GM18520 (cell line): ENCODE measurements at regions not wholly inside any gene's neighbourhood (a gene's known extent, or its start where the extent isn't known, plus 50 kb on each side); places are given as distances from the start of the nearest gene placed in this dataset.

Source experiments
- ATAC-seq: cut with Tn5 transposase; IDR thresholded peaks from one replicate; pipeline ENCODE4 v1.9.1; 2021; ENCODE audit not compliant: unreplicated experiment

DNA sequence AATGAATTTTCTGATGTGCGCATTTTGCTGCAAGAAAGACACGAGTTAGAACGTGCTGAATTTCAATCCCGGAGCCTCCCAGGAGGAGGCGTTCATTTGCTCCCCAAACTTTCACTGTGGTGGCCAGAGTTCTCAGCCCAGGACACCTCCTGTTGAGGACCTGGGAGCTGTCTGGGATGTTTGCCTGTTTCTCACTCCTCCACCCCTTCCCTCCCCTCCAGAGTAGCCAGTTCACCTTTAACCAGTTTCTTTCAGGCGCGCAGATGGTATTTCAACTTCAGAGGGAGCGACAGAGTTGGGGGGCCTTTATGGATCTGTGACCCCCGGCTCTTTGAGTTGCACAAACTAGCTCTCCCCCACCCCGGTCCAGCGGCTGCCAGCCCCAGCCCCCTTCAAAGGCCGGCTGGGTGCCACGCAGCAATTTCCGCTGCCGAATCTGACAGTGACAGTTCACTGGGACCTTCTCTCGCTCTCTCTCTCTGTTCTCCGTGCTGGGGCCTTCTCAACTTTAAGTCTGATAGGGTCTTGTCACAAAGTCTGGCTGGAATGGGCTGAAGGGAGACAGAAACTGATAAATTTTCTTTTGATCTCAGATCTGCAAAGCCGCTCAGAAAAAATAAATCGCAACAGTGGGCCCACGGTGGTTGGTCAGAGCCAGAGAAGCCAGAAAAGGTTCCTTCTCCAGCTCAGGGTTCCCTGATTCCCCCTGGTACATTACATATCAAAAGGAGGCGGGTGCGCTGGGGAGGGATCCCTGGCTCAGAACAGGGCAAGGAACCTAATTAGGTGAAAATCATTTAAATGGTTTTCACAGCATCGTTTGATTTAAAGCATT is 100.0 kb upstream of the STX18 start:
- no peak for ATAC-seq

DNA sequence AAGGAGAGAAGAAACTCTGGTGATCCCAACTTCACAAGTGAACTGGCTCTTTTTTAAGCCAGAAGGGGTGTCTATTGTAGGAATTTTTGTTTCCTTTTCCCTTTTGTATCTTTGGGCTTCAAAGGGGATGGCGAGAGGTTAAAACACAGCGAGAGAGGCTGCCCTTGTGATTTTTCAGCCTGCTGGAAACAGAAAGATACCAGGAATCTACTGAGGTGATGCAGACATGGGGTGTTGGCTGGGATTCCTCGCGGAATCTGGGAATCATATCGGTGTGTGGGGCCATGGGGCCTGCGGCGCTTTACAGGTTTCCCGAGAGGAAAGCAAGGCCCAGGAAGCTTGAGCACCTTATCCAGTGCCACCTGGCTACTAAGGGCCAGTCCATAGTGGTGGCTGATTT is 99.4 kb upstream of the STX18 start:
- no peak for ATAC-seq

DNA sequence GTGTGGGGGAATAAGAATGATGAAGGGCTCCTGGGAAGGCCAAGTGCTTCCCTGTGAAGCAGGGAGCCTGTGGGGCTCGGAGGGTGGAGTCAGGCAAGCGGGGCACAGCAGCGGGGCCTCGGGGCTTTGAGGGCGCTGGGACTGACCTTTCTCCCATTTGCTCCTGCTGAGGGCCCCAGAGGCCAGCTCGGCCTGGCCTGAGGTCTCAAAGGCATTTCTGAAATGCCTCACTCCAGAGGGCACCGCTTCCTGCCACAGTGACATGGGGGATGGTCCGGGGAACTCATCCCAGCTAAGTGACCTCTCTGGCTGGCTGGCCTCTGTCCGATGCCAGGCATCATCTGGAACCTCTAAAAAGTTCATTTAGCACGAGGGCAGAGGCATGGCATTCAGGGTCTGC is 98.8 kb upstream of the STX18 start:
- ATAC-seq: no peak

DNA sequence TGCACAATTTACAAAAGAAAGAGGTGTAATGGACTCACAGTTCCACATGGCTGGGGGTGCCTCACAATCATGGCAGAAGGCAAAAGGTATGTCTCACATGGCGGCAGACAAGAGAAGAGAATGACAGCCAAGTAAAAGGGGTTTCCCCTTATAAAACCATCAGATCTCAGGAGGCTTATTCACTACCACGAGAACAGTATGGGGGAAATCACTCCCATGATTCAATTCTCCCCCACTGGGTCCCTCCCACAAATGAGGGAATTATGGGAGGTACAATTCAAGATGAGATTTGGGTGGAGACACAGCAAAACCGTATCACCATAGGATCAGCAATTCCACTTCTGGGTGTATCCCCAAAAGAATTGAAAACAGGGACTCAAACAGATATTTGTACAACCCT is 97.5 kb upstream of the STX18 start:
- ATAC-seq: no peak

DNA sequence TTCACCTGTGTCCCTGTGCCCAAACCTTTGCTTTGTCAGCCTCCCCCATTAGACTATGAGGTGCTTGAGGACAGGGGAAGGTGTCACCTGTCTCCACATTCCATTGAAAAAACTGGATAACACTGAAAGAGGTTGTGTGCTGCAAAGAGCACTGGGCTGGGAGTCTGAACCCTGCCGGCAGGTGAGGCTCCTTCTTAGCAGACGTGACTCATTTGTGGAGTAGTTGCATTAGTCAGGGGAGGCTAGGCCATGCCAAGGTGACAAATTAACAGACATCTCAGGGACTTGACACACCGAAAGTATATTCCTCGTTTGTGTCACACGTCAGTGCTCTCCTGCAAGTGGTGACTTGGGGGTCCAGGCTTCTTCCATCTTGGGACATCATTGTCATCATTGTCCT is 95.9 kb upstream of the STX18 start:
- no peak for ATAC-seq

DNA sequence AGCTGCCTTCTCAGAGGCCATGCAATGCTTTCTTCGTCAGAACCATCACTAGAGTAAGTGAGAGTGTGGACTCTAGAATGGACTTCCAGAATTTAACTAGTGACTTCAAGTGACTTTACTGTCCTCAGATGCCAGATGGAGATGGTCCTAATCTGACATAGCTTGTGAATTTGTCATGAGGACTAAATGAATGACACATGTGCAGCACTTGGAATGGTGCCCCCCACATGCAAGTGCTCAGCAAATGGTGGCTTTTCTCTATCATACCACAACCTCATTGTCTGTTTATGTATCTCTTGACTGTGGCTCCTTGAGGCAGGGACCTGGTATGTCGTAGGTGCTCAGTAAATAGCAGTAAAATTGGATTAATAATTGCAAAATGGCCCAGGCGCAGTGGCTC is 91.6 kb upstream of the STX18 start:
- ATAC-seq: no peak

DNA sequence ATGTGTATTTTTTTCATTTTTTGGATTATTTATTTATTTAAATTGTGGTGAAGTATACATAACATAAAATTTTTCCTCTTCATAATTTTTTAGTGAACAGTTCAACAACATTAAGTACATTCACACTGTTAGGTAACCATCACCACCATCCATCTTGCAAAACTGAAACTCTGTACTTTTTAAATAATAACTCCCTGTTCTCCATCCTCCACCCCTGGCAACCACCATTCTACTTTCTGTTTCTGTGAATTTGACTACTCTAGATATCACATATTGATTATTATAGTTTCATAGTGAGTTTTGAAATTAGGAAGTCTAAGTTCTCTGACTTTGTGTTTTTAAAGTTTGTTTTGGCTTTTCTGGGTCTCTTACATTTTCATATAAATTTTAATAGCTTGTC is 89.3 kb upstream of the STX18 start:
- peak; percentile 79 for ATAC-seq

DNA sequence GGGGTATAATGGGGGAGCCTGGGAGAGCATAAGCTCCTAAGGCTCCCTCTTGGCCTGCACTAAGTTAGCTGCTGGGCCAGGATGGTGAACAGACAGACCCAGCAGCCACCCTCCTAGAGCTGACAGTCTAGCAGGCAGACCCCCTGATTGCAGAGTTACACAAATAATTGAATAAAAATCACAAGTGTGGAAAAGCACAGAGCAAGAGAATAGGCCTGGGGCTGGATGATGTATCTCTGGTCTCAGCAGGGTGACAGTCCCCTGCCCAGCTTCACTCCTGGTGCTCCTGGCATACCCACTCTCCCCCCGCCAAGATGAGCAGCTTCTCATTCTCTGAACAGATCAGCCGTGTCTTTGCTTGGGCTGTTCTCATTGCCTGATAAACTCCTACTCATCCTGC is 86.1 kb upstream of the STX18 start:
- ATAC-seq: no peak

DNA sequence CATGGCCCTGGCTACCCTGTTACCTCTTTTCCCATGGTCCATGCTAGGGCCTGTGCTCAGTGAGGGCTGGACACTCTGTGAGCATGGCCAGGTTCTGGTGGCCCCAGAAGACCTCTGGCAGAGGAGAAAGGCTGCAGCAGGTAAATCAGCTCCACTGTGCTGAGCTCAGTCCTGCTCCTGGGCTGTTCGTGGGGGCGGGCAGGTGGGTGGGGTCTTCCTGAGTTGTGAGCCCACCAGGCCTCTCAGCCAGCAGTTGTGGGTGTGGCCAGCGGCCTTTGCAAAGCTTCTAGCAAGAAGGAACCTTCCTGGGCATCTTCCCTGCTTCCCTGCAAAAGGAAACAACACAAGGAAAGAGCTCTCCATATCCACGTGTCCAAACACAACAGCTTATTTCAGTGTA is 85.3 kb upstream of the STX18 start:
- ATAC-seq: no peak

DNA sequence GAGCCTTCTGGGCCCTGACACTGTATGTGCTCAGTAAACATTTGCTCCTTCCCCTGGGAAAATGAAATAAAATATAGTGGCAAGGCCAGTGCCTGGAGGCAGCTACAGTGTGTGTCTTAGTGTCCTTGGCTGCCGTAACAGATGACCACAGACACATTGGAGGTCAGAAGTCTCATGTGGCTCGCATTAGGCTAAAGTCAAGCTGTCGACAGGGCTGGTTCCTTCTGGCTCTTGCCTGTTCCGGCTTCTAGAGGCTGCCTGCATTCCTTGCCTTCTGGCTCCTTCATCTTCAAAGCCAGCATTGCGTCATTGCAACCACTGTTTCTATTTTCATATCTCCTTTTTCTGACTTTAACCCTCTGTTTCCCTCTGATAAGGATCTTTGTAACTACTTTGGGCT is 83.6 kb upstream of the STX18 start:
- ATAC-seq: no peak

DNA sequence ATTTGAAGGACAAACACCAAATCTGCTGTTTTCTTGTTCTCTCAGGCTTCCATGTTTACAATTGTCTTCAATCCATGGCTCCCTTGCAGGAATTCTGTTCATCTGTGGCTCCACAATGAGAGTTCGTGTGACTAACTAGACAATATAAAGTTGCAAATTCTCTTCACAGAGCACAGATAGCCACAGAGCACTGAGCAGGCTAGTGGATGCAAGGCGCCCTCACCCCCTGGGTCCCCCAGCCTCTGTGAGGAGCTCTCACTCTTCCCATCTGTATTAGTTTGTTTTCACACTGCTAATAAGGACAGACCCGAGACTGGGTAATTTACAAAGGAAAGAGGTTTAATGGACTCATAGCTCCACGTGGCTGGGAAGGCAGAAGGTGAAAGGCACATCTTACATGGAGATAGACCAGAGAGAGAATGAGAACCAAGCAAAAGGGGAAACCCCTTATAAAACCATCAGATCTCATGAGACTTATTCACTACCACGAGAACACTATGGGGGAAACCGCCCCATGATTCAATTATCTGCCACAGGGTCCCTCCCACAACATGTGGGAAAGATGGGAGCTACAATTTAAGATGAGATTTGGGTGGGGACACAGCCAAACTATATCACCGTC is 82.5 kb upstream of the STX18 start:
- ATAC-seq: no peak

DNA sequence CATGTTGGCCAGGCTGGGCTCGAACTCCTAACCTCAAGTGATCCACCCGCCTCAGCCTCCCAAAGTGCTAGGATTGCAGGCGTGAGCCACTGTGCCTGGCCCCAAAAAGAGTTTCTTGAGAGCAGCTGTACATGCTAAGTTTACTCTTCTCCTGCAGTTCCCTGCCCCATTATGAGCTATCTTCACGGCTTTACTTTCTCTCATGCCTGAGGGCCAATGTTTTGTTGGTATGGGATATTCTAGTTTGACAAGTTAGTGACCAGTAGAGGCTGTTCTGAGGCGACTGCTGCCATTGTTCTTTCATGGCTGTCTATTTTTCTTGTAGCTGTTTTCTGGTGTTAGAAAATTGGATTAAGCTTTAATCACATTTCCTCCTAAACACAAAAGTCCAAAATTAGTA is 78.0 kb upstream of the STX18 start:
- no peak for ATAC-seq

DNA sequence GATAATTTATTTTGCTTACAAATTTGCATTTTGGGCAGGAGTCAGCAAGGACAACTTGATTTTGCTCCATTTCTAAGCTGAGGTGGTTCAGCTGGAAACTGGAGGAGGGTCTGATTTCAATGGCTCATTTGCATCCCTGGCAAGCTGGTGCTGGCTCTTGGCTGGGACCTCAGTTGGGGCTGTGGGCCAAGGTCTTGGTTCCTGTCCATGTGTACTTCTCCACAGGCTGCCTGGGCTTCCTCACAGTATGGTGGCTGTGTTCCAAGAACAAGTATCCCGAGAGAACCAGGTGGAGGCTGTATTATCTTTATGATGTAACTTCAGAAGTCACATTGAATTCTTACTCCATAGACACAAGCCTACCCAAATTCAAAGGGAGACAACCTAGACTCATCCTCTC is 77.0 kb upstream of the STX18 start:
- no peak for ATAC-seq

DNA sequence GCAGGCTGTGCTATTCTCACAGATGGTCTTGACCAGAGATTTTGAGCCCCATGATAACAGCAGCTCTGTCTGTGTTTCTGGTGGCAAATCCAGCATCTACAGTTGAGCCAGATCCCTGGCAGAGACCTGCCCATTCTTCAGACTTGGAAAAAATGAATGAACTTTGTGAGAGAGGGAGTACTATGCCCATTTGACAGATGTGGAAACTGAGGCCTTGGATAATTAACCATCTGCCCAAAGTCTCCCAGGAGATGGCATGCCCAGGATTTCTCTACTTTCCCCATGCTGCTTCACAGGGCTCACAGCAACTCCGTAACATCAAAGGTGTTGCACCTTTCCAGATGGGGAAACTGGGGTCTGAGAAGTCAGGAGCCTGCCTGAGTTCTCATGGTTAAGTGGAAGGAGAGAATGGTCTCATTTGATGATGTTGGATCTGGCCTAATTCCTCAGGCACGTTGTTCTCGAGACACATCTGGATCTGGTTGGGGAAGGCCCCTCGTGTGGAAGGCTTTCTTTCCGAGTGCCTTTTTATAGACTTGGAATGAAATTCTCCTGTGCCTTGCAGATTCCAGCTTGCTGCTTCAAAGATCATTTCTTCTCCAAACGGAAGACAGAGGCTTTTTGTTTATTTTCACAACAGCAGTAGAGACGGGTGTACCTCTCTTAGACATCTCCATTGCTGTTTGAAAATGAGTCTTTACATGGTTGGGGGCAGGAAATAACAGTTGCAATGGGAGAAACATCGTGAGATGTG is 73.3 kb upstream of the STX18 start:
- no peak for ATAC-seq

DNA sequence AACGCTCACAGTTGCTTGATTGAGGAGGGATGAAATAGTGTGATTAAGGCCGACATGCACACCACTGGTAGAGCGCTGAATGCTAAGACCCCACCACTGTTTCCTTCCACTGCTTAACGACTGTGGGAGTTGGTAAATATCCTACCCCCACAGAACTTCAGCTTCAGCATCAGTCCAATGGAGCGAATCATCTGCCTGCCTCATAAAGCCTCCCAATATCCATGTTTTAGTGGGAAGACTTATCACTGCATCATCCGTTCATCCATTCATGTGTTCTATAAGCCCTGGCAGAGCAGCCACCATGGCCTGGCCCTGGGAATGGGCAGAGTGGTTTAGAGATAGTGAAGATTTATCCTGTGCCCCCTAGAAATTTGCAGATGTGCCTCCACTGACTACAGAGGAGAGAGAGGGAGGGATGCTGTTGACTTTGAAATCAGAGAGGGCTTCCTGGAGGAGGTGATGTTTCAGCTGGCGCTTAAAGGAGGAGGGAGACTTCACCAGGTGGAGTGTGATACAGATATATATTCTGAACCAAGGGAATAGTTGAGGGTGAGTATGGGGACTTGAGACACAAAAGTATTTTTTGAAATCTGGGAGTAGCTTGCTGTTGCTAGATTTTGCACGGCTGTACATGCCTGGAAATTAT is 71.9 kb upstream of the STX18 start:
- ATAC-seq: no peak

DNA sequence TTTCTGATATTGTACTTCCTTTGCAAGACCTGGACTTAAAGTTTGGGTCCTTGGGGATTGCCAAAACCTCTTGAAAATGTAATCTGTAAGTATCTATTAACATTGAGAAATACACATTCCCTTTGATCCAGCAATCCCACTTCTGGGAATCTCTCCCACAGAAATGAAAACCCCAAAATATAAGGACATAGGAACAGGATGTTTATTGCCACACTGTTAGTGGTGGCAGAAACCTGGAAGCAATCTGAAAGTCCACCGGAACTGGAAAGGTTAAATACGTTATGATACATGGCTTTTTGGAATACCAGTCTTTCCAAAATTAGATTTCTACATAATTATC is 71.2 kb upstream of the STX18 start:
- no peak for ATAC-seq

DNA sequence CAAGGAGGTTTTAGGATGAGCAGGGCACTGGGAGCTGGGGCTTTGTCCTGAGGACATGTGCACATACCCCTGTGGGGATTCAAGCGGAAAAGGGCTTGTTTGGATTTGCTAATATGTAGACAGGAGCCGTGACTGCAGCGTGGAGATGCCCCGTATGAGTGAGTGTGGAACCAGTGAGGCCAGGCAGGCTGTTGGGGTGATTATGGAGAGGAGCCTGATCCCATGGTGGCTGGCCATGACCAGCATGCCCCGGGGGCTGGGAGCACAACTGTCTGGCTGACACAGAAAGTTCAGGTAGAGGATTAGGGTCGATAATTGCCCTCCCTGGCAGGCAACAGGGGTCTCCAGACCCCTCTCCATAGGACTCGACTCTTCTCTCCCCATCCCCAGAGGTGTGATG is 68.8 kb upstream of the STX18 start:
- no peak for ATAC-seq

DNA sequence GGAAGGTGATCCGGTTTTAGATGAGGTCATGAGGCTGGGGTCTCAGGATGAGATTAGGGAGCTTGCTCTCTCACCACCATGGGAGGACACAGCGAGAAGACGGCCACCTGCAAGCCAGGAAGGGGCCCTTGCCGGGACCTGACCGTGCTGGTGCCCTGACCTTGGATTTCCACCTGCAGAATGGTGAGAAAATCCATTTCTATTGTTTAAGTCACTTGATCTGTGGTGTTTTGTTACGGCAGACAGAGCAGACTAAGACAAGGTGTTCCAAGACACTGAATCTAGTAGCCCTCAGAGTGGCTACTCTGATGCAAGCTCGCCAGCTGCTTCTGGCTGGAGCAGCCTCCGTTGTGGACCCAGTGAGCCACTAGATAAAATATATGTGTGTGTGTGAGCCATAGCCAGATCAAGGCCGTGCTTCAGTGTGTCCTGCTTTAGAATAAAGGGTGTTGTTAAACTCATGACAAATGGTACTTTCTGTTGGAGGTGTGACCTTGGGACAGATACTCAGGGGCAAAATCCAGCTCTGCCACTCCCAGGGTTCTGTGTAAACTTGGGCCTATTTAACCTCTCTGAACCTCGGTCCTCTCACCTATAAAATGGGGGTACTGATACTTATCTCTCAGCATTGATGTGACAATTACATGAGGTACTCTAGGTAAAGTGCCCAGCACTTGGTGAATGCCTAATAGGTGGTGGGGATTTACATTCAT is 67.9 kb upstream of the STX18 start:
- no peak for ATAC-seq

DNA sequence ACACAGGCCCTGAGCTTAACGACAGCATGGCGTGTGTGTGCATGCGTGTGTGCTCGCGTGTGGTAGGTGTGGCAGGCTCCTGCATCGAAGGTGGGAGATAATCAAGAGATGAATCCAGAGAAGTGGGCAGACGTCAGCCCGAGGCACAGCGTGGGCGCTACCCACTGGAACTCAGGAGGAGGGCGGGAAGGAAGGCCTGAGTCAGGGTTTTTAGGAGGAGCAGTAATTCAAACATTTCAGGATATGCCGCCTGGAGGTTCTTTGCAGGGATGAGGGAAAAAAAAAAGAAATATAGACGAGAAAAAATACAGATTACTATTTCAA is 66.3 kb upstream of the STX18 start:
- ATAC-seq: no peak

DNA sequence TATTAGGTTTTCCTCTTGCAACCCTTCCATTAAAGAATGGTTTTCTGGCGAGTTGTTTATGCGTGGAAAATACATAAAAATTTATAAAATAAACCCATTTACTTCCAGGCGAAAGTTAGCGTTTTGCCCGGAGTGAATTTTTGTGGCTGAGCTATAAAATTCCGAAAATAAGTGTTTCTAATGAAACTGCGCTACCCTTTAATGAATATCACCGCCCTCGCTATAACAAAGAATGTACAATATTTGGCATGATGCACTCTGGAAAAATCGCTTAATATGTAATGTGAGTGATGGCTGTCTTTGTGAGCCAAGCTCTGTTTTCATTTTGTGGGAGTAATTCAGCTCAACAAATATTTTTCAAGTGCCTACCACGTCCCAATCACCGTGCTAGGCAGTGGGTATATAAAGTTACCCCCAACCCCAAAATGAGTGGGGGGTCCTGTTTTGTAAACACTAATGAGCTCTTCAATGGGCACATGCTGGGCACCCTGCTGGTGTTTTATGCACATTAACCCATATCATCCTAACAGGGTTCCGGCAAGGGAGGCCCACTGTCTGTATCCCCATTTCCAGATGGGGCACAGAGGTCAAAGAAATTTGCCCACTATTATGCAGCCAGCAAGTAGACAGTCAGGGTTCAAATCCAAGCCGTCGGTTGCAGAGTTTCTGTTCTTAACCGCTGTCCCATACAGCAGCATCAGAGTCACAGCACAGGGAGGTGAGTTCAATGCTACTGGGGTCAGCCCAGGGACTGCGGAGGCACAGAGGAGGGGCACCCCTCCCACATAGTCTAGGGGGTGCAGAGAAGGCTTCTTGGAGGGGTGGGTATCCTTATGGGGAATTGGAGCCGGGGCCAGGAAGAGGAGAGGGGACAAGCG is 65.7 kb upstream of the STX18 start:
- no peak for ATAC-seq
